A673 (cell line): ENCODE measurements at regions not wholly inside any gene's neighbourhood (a gene's known extent, or its start where the extent isn't known, plus 50 kb on each side); places are given as distances from the start of the nearest gene placed in this dataset.

Experiments used
- EZH2 ChIP-seq: fragments of 200-600 bp; sonication (generic); IDR thresholded peaks from 2 replicates; pipeline ENCODE4 v1.6.1; 2017; ENCODE audit warnings: borderline replicate concordance, low read depth, mild to moderate bottlenecking, mixed read lengths, antibody characterized with exemption, low read length; ENCODE audit not compliant: poor library complexity, severe bottlenecking
- TF ChIP-seq, protein P1 (sequence below): fragments of 300-800, 200-600 bp; sonication (generic); conservative IDR thresholded peaks from 2 replicates; pipeline ENCODE4 v1.5.1; 2017; ENCODE audit warnings: low read depth, mild to moderate bottlenecking, antibody characterized with exemption, low read length, moderate library complexity, mixed read lengths

DNA sequence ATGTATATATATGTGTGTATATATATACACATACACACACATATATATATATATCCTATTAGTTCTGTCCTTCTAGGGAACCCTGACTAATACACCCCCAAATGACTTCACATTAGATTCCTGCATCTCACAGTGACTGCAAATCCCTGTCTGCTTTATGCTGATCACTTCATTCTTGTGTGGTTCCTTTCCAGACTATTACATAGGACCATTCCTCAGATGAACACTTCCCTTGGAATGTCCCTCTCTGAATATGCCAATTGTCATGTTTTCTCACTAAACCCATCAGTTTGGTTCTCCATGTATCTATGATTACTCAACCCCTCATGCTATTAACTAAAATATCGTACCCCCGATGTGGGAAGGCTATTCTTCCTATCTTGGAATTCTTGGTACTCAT, 605.2 kb upstream of the NR3C2 start:
- TF ChIP-seq, protein P1, sequence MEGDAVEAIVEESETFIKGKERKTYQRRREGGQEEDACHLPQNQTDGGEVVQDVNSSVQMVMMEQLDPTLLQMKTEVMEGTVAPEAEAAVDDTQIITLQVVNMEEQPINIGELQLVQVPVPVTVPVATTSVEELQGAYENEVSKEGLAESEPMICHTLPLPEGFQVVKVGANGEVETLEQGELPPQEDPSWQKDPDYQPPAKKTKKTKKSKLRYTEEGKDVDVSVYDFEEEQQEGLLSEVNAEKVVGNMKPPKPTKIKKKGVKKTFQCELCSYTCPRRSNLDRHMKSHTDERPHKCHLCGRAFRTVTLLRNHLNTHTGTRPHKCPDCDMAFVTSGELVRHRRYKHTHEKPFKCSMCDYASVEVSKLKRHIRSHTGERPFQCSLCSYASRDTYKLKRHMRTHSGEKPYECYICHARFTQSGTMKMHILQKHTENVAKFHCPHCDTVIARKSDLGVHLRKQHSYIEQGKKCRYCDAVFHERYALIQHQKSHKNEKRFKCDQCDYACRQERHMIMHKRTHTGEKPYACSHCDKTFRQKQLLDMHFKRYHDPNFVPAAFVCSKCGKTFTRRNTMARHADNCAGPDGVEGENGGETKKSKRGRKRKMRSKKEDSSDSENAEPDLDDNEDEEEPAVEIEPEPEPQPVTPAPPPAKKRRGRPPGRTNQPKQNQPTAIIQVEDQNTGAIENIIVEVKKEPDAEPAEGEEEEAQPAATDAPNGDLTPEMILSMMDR, result no peak
- TF ChIP-seq EZH2, result no peak
